NCI-H1436 treated with DMSO at 0.1 percent for 48 hours (cell line): ENCODE measurements at regions not wholly inside any gene's neighbourhood (a gene's known extent, or its start where the extent isn't known, plus 50 kb on each side); places are given as distances from the start of the nearest gene placed in this dataset.
"Not testable (repeated sequence)": the region's sequence is repeated elsewhere in the genome, so short reads cannot be mapped to it uniquely, and the experiment has no call there.

Source experiments
- DNase-seq: peaks from one replicate; lab custom pipeline; 2025; lab: John Stamatoyannopoulos, UW

DNA sequence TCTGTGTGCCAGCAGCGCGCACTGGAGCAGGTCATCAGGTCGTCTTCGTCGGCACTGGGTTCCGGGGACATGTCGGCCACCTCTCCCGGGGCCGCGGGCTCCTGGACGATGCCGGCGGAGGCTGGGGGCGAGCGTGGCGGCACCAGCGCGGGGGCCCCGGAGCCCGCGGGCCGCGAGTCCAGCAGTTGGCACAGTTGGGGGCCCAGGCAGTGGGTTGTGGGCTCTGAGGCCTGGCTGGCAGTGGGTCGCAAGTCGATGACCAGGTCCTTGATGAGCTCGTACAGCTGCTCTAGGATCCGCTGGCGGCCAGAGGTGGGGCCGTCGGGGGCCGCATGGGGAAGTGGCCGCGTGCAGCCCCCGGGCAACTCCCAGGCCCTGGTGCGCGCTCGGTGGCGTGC lies 300.5 kb downstream of the CCDC74A start:
- no peak for DNase-seq

DNA sequence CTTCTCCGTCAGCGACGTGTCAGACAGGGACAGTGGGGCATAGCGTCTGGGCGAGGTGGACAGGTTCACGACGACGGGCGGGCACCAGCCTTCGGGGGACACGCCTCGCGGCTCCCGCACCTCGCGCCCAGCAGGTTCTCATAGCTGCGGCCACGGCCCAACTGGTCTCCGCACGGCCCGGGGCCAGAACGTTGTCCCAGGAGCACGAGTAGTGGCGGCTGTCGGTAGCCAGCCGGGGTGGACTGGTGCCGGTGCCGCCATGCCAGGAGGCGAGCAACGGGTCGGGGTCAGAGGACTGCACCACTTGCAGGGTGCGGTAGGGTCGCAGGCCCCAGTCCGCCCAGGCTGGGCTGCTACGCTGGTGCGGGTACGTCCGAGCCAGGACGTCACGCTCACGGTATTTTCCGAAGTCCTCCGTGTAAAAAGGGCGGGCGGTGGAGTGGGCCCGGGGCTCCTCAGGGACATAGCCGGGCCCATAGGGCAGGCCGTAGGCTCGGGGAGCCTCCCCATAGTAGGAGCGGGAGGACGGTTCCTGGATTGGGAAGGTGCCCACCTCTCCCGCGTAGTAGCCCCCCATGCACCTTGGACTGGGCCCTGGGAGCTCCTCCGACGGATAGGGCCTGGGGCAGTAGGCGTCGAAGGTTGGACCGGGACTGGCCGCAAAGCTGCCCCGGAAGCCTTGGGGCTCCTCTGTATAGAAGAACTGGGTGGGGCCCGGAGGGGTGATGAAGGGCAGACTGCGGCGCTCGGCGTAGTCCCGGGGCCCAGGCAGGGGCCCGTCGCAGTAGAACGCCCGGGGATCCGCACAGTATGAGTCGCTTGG lies 301.2 kb downstream of the CCDC74A start:
- not testable (repeated sequence) for DNase-seq

DNA sequence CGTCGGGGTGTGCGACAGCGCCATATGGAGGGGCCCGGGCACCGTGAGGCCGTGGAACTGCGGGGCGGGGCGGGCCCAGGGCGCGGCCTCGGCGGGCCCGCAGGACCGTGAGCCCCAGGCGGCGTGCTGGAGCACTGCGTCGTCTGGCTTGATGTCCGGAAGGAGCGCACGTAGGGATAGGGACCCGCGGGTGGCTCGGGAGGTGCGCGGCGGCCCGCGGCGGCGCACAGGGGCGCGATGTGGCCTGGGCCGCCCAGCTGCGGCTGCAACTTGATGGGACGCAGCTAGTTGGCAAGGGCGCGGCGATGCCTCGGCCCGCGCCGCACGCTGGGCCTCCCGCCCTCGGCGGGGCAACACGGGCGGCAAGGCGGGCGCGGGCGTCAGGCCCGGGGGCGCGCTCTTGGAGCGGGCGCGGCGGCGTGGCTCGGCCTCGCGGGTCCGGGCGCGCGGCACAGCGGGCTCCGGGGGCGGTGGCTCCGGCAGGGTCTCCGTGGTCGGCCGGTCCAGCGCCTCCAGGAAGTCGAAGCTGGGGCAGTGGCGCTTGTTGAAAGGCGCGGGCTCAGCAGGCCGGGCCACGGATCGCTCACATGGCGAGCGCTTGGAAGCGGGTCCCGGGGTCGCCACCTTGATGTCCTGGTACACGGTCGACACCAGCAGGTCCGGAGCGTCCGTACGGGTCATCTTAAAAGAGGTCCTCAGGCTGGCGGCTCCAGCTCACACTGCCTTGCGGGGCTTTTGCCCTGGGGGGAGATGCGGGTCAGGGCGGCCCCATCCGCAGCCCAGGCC lies 302.0 kb downstream of the CCDC74A start:
- not testable (repeated sequence) for DNase-seq

DNA sequence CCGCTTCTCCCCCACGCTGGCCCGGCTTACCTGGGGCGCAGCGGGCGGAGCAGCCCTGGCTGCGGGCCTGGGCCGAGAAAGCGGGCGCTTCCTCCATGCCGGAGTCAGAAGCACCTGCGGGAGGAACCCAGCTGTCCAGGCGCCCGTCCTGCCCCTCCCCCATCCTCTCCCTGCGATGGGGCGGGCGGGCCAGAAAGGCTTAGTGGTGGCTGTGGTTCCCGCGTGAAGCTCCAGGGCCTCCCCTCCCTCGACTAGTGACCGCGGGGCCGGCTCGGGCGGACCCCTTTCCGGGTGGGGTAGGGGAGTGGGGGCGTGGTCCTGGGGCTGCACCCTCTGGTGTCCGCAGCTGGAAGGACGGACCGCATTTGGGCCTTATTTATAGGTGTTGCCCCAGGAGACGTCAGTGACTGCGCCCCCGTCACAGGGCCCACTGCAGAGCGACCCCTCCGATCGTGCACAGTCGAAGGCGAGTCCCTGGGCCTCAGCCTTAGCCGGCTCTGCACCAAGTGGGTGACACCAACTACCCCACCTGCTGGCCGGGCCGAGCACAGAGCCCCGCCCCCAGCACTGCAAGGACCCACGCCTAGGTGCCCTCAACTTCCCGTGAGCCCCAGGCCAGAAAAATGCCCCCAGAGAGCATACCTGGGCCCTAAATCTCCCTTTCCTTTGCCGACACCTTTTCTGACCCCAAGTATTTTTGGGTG lies 302.7 kb downstream of the CCDC74A start:
- not testable (repeated sequence) for DNase-seq

DNA sequence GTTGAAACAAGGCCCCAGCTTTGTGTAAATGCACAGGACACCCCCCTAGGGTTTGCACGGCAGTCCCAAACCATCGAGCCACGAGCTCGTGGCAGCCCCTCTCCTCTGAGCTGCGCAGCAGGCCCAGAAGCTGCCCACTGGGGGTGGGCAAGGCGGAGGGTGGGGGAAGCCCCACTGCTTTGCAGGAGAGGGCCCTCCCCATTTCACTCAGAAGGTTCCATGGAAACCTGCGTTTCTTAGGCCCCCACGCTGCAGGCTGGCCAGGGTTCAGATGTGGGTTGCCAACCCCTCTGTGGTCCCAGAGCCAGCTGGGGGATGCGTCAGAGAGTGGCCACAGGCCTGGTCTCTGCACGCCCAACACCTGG lies 303.2 kb downstream of the CCDC74A start:
- not testable (repeated sequence) for DNase-seq

DNA sequence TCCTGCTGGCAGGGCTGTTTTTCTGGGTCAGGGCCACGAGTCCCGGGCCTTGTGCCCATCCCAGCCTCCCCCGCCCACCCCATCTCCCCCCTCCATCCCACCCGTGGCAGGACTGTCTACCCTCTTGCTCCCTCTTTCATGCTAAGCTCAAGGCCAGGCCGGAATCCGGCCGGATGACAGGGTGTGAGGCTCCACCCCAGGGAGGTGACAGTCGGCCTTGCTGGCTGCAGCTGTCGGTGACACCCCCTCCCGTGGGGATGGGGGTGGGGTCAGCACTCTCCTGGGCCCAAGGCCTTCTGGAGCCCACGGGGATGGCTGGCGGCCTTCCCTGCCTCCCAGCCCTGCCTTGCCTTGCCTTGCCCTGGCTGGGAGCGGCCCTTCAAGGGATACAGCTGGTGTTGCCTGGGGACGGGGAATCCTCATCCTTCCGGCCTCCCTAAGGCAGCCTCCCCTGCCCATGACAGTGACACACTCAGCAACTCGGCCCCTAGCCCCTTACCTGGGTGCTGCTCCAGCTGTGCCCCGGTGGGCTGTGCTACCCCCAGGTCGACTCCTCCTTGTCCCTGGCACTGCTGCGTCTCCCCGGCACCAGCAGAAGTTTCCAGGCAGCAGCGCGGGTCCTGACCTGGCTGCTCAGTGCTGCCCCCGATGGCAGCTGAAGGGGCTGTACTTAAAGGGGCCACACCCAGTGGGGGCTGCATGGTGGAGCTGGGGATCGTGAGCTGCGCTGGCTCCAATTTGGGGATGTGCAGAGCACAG lies 303.9 kb downstream of the CCDC74A start:
- not testable (repeated sequence) for DNase-seq

DNA sequence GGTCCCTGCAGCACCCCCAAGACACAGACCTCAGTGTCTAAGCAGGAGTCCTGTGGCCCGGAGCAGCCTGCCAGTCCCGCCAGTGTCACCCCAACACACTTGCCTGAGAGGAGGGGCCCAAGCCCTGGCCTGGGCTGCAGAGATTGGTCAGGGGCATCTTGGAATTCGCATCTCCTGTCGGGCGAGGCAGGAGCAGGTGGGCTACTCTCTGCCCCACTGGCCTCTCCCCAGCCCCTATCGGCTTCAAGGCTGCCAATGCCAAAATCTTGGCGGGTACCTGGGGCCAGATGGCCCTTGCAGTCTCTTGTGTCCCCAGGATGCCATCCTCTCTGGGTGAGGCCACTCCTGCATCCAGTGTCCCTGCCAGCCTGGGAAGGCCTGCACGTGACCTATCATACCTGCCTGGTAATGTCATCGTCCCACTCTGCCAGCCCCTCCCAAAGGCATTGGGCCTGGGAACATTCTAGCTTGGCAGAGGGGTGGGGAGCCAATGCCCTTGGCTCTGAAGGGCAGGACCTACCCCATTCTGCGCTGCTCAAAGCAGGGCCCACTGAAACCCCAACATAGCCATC lies 304.6 kb downstream of the CCDC74A start:
- DNase-seq = not testable (repeated sequence)

DNA sequence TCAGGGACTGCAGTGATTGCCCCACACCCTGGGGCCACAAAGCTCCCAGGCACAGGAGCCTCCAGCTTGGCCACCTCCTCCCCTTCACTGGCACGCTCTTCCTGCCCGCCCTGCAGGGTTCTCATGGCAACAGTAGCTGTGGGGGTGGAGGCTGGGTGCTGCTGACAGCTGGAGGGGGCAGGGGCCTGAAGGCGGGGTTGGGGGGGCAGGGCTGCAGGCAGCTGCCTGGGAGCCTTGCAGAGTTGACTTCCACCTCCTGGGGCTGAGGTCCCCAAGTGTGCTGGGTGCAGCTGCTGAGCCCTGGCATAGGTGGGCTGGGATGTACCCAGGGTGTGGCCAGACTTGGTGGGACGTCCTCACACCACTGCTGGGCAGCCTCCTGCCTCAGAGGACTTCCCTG lies 305.2 kb downstream of the CCDC74A start:
- DNase-seq = not testable (repeated sequence)

DNA sequence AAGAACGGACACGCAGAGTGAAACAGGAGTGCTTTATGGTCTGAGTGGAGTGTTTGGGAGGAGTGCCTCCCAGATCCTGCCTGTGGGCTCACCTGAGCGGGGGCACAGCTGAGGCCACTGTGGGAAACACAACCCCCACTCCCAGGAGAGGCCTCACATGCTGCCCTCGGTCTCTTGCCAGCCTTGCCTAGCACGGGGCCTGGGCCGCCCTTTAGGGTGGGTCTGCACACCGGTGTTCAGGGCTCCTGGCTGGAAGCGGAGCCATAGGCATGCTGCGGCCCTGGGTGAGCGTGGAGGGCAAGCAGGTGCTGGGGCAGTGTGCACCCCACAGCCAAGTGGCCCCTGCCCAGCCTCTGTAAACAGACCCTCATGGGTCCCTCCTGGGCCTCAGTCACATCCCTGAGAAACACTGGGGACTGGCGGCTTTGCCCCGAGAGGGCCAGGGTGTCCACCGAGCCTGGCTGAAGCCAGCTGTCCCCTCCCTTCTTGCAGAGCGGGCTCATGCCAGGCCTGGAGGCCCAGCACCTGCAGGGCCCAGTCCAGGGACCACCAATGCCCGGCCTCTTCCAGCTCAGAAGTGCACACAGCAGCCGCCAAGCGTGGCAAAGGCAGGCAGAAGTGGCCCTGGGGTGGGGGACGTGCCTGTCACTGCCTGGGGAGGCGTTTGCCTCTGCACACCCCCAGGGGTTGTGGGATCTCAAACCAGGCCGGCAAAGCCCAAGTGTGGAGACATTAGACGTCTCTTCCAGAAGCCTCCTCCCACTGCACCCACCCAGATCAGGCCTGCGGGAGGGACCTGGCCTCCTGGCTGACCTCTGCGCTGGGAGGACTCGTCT lies 305.9 kb downstream of the CCDC74A start:
- not testable (repeated sequence) for DNase-seq

DNA sequence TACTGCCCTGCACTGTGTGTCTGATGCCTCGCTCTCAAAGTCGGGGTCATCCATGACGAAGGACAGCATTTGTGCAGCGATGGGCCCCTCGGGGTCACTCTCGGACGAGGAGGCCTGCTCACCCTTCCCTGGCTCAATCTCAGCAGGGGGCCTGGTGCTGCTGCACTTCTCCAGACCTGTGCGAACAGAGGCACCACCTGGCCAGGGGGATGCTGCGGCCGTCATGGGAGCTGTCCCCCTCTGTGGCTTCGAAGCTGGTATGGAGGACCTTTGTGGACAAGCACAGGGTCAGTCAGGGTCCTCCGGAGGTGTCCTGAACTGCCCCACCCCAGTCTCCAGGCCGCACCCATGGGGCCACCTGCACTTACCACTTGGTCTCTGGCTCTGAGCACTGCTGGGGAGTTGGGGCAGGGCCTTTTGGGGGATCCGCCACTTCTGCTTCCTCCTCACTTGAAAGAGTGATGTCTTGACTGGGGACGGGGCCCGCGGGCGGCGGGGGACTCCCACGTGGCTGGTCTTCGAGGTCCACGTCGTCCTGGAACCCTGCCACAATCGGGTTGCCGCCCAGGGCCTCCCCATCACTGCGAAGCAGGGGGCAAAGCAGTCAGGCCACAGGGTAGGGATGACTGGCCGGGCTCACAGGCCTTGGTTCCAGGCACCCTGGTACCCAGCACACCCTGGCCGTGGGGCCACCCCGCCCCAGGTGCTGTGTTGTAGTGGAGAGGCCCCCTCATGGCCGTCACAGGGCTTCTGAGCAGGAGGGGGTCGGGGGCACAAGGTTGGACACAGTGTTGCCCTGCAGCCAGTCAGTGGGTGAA lies 306.7 kb downstream of the CCDC74A start:
- not testable (repeated sequence) for DNase-seq

DNA sequence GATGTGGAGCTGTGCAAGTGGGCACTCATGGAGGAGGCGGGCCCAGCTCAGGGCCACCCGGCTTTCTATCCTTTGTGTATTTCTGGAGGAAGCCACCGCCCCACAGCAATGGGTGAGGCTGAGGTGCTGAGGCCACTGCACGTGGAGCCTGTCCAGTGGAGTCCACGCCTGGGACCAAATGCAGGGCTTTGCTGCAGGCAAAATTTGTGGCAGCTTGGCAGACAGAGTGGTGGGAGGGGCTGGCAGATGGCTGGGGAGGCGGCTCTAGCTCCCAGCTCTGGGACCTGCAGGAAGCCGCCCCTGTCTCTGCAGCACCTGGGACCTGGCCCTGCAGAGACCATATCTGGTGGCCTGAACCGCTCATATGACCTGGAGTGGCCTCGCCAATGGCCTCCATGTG lies 307.3 kb downstream of the CCDC74A start:
- not testable (repeated sequence) for DNase-seq

DNA sequence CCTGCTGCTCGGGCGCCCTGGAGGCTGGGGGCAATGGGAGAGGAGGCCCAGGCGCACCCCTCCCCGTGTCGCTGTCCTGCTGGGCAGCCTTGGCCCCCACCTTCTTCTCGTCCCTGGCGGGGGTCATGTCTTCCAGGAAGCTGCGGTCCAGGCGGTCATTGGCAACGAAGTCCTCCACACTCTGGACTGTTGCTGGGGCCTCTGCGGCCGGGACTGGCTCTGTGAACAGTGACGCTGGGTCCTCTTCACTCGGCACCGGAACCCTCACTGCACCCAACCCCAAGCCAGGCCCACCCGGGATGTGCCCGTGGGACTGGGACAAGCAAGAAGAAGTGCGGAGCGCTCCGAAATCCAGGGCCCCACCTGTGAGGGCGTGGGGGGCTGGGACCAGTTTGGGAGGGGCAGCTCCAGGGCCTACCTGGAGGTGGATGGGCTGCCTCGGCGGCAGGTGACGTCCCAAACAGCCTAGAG lies 308.0 kb downstream of the CCDC74A start:
- no peak for DNase-seq

DNA sequence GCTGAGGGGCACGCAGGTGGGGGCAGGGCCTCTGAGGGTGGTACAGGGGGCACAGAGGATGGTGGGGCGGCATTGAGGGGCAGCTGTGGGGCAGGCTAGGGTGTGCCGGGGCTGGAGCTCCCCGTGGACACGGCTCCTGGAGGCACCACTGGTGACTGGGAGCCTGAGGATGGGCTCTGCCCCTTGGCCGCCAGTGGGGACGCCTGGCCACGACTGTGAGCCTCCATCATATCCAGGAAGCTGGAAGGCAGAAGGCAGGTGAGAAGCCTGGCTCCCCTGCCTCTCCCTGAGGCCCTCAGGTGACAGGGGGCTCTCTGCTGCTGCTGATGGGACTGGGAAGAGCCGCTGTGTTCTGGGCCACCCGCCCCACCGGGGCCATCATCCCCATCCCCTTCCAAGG lies 308.4 kb downstream of the CCDC74A start:
- not testable (repeated sequence) for DNase-seq

DNA sequence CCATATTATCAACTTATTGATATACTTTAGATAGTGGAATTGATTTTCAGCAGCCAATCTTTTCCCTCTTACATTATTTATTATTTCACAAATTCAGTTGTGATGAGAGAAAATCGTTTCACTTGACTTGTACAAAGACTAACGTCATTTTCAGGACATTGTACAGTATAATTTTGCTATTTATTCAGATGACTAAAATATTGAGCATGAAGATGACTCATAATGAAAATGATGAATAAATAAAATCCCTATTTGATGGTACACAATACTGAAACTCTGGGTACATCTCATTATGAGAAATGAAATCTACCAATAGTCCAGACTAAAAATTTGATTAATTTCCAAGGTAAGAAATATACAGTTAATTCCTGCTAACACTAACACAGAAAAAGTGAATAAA lies 316.4 kb downstream of the CCDC74A start:
- DNase-seq = not testable (repeated sequence)

DNA sequence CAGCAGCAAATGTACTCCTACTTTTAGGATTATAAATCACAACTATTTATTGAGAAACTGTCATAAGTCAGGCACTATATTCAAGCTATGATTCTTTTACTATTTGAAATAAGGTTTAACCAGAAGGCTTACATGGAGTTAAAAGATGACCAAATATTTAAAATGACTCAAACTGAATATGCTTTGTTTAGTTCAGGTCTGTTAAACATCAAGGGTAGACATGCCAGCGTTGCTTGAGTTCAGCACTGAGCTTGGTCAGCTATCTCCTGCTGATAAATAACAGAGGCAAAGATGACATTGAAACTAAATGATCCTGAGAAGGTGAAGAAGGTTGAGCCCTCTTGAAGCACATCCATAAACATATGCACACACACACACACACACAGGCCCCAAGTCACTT lies 305.6 kb downstream of the ANKRD30BL start:
- not testable (repeated sequence) for DNase-seq

DNA sequence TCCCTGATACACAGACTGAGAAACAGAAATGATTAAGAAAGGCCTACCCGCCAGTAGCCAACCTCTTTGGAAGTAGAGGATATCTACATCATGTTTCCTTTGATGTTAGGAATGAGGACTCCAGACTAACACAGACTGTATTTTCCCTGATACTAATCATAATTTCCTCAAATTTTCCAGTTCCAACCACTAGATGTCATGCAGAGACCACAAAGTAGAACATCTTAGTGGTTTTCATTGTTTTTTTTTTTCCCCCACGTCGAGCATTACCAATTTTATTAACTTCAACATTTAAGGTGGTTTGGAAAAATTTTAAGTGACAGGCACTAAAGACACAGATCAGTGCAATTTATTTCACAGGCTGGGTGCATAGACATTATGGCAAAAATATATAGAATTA lies 303.6 kb downstream of the ANKRD30BL start:
- not testable (repeated sequence) for DNase-seq
